ENCODE measurements at regions not wholly inside any gene's neighbourhood (a gene's known extent, or its start where the extent isn't known, plus 50 kb on each side); places are given as distances from the start of the nearest gene placed in this dataset.

GRCh38 chr7:102047-102711 lies 90.2 kb upstream of the FAM20C start:
- TF ChIP-seq, protein P1, sequence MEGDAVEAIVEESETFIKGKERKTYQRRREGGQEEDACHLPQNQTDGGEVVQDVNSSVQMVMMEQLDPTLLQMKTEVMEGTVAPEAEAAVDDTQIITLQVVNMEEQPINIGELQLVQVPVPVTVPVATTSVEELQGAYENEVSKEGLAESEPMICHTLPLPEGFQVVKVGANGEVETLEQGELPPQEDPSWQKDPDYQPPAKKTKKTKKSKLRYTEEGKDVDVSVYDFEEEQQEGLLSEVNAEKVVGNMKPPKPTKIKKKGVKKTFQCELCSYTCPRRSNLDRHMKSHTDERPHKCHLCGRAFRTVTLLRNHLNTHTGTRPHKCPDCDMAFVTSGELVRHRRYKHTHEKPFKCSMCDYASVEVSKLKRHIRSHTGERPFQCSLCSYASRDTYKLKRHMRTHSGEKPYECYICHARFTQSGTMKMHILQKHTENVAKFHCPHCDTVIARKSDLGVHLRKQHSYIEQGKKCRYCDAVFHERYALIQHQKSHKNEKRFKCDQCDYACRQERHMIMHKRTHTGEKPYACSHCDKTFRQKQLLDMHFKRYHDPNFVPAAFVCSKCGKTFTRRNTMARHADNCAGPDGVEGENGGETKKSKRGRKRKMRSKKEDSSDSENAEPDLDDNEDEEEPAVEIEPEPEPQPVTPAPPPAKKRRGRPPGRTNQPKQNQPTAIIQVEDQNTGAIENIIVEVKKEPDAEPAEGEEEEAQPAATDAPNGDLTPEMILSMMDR (IDR thresholded peaks at IDR 0.05) = no peak
- no peak for TF ChIP-seq POLR2A (IDR thresholded peaks at IDR 0.05)

Data from thyroid gland (tissue), 4 donors.